Trophoblast cell (in vitro differentiated cells and primary cell): ENCODE measurements at regions not wholly inside any gene's neighbourhood (a gene's known extent, or its start where the extent isn't known, plus 50 kb on each side); places are given as distances from the start of the nearest gene placed in this dataset.

ENCODE experiments used
- DNase-seq, 2 donors: peaks; one replicate each; pipeline ENCODE4 v3.0.0-alpha.2; 2016
- H2AFZ ChIP-seq: 2 replicates; pipeline ENCODE4 v1.6.1; 2013; ENCODE audit warnings: low read length, moderate library complexity, mild to moderate bottlenecking; ENCODE audit not compliant: insufficient read depth, poor library complexity
- H2AK5ac ChIP-seq: 2 replicates; pipeline ENCODE4 v1.6.1; 2013; ENCODE audit warnings: mild to moderate bottlenecking, low read length
- H2BK120ac ChIP-seq: 2 replicates; pipeline ENCODE4 v1.6.1; 2013; ENCODE audit warnings: low read length, mild to moderate bottlenecking, moderate library complexity; ENCODE audit not compliant: insufficient read depth, poor library complexity
- H2BK12ac ChIP-seq: 2 replicates; pipeline ENCODE4 v1.6.1; 2013; ENCODE audit warnings: mild to moderate bottlenecking, low read length, moderate library complexity
- H2BK5ac ChIP-seq: 2 replicates; pipeline ENCODE4 v1.6.1; 2013; ENCODE audit warnings: low read length, low read depth, moderate library complexity, mild to moderate bottlenecking; ENCODE audit not compliant: poor library complexity
- H3K14ac ChIP-seq: 2 replicates; pipeline ENCODE4 v1.6.1; 2013; ENCODE audit warnings: mild to moderate bottlenecking, low read length
- H3K18ac ChIP-seq: 2 replicates; pipeline ENCODE4 v1.6.1; 2013; ENCODE audit warnings: mild to moderate bottlenecking, low read length
- H3K23ac ChIP-seq: 2 replicates; pipeline ENCODE4 v1.6.1; 2013; ENCODE audit warnings: low read length
- H3K27ac ChIP-seq: 2 replicates; pipeline ENCODE4 v1.5.1; 2013; ENCODE audit warnings: low read depth, mild to moderate bottlenecking, inconsistent platforms, low read length, moderate library complexity
- H3K27me3 ChIP-seq: 2 replicates; pipeline ENCODE4 v1.6.1; 2013; ENCODE audit warnings: inconsistent platforms, mild to moderate bottlenecking, low read length, moderate library complexity; ENCODE audit not compliant: insufficient read depth
- H3K36me3 ChIP-seq, 2 experiments: 1 replicate in 1 of 2; 2 replicates in 1 of 2; pipeline ENCODE4 v1.6.1; 2013; ENCODE audit warnings: low read length in 2 of 2, mild to moderate bottlenecking in 2 of 2, moderate library complexity in 1 of 2; ENCODE audit not compliant: insufficient read depth in 2 of 2, control insufficient read depth in 1 of 2
- H3K4ac ChIP-seq: 2 replicates; pipeline ENCODE4 v1.6.1; 2013; ENCODE audit warnings: low read depth, mild to moderate bottlenecking, low read length, moderate library complexity
- H3K4me1 ChIP-seq, 2 experiments: 1 replicate in 1 of 2; 2 replicates in 1 of 2; pipeline ENCODE4 v1.6.1; 2013; ENCODE audit warnings: low read length in 2 of 2, mild to moderate bottlenecking in 2 of 2, moderate library complexity in 1 of 2; ENCODE audit not compliant: insufficient read depth in 2 of 2, control insufficient read depth in 1 of 2
- H3K4me2 ChIP-seq: 2 replicates; pipeline ENCODE4 v1.6.1; 2013; ENCODE audit warnings: inconsistent platforms, mild to moderate bottlenecking, low read length, moderate library complexity
- H3K4me3 ChIP-seq: 2 replicates; pipeline ENCODE4 v1.5.1; 2013; ENCODE audit warnings: mild to moderate bottlenecking, low read depth, low read length, inconsistent platforms
- H3K79me1 ChIP-seq: one replicate; pipeline ENCODE4 v1.6.1; 2013; ENCODE audit warnings: low read length
- H3K79me2 ChIP-seq: 2 replicates; pipeline ENCODE4 v1.6.1; 2013; ENCODE audit warnings: low read length, mild to moderate bottlenecking; ENCODE audit not compliant: control insufficient read depth, insufficient read depth, poor library complexity
- H3K9ac ChIP-seq: 2 replicates; pipeline ENCODE4 v1.6.1; 2013; ENCODE audit warnings: mild to moderate bottlenecking, low read length
- H3K9me3 ChIP-seq: 2 replicates; pipeline ENCODE4 v1.6.1; 2013; ENCODE audit warnings: low read depth, mild to moderate bottlenecking, control low read depth, inconsistent platforms, low read length; ENCODE audit not compliant: insufficient read depth
- H4K12ac ChIP-seq: 2 replicates; pipeline ENCODE4 v1.6.1; 2013; ENCODE audit warnings: low read depth, mild to moderate bottlenecking, low read length, moderate library complexity
- H4K8ac ChIP-seq: 2 replicates; pipeline ENCODE4 v1.6.1; 2013; ENCODE audit warnings: low read depth, mild to moderate bottlenecking, low read length, moderate library complexity
- H4K91ac ChIP-seq: one replicate; pipeline ENCODE4 v1.6.1; 2013; ENCODE audit warnings: low read depth, mild to moderate bottlenecking, low read length, moderate library complexity
- WGBS: extraction: QIAGEN DNeasy Blood & Tissue Kit; methylation state at CpG from one replicate; pipeline ENCODE4 v1.1.7; 2013; ENCODE audit warnings: missing lambda C conversion rate; ENCODE audit not compliant: insufficient read length, insufficient coverage; ENCODE audit errors: extremely low coverage; 5-methylcytosine and 5-hydroxymethylcytosine counted together

- Histone ChIP-seq H2BK120ac (no peak overlapping the region), H2BK12ac (no peak overlapping the region), H3K23ac (no peak overlapping the region), H3K4me3 (no peak overlapping the region), H4K91ac (no peak overlapping the region), H3K14ac (no peak overlapping the region), H3K27me3 (no peaks in the 10 kb centered on the region), H2AFZ (no peak overlapping the region), H3K4me1 (no peaks in the 10 kb centered on the region), H3K4me2 (no peak overlapping the region), H3K18ac (no peak overlapping the region), H3K9ac (no peak overlapping the region), H4K8ac (no peak overlapping the region), H3K9me3 (no peaks in the 10 kb centered on the region), H3K79me1 (no peaks in the 10 kb centered on the region), H2BK5ac (no peak overlapping the region), H2AK5ac (no peak overlapping the region), H3K27ac (no peak overlapping the region), H3K36me3 (no peaks in the 10 kb centered on the region), H3K79me2 (no peaks in the 10 kb centered on the region), H4K12ac (no peak overlapping the region), H3K4ac (no peak overlapping the region)
- no CpG with 5 or more reads among the region's 11 CpGs for WGBS
- no peak for DNase-seq
Observed at GRCh38 chr12:68420225-68421010, 88.3 kb upstream of the MDM1 start.

- Histone ChIP-seq H4K91ac (no peak overlapping the region), H3K79me2 (no peaks in the 10 kb centered on the region), H3K4me3 (no peak overlapping the region), H3K79me1 (no peaks in the 10 kb centered on the region), H3K27ac (no peak overlapping the region), H2AK5ac (no peak overlapping the region), H4K8ac (no peak overlapping the region), H2AFZ (no peak overlapping the region), H2BK120ac (no peak overlapping the region), H2BK12ac (no peak overlapping the region), H3K18ac (no peak overlapping the region), H4K12ac (no peak overlapping the region), H3K14ac (no peak overlapping the region), H3K9ac (no peak overlapping the region), H3K36me3 (no peaks in the 10 kb centered on the region), H3K9me3 (peaks cover 2% of the 10 kb centered on the region), H3K4ac (no peak overlapping the region), H3K4me1 (no peaks in the 10 kb centered on the region), H3K4me2 (no peak overlapping the region), H2BK5ac (no peak overlapping the region), H3K27me3 (no peaks in the 10 kb centered on the region), H3K23ac (no peak overlapping the region)
- no CpG with 5 or more reads among the region's 3 CpGs for WGBS
- no peak for DNase-seq
Observed at GRCh38 chr12:68422159-68422558, 90.0 kb upstream of the MDM1 start.

DNA sequence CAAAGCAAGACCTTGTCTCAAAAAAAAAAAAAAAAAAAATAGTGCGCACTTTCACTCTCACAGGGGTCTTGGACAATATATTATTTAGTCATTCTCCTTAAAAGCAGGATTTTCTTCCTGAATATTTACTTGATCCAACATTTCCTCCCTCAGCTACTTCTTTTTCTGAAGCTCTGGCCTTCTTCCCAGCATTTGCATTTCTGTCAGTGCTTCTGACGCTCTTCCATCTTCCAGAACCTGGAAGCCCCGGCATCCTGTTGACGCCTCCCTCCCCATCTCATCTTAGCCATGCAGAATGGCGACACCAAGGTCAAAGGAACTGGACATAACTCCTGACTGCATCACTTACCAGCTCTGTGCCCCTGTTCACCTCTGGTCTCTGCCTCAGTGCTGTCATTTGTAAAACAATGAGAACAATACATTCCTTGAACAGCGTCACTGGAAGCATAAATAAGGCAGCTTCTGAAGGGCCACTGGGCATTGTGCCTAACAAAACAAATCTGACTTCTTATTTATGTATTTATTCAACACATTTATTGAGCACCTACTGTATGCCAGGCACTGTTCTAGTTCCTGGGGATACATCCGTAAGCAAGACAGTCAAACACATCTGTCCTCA is 90.9 kb upstream of the MDM1 start:
- Histone ChIP-seq H2BK5ac (no peak overlapping the region), H3K36me3 (no peaks in the 10 kb centered on the region), H2AK5ac (no peak overlapping the region), H3K9ac (no peak overlapping the region), H4K12ac (no peak overlapping the region), H2AFZ (no peak overlapping the region), H3K14ac (no peak overlapping the region), H3K4me1 (no peaks in the 10 kb centered on the region), H2BK12ac (no peak overlapping the region), H4K8ac (no peak overlapping the region), H3K79me1 (no peaks in the 10 kb centered on the region), H3K79me2 (no peaks in the 10 kb centered on the region), H3K27ac (no peak overlapping the region), H3K27me3 (no peaks in the 10 kb centered on the region), H3K4me3 (no peak overlapping the region), H3K9me3 (peaks cover 2% of the 10 kb centered on the region), H3K4ac (no peak overlapping the region), H3K18ac (no peak overlapping the region), H2BK120ac (no peak overlapping the region), H3K4me2 (no peak overlapping the region), H4K91ac (no peak overlapping the region), H3K23ac (no peak overlapping the region)
- DNase-seq, result no peak
- no CpG with 5 or more reads among the region's 7 CpGs for WGBS

DNA sequence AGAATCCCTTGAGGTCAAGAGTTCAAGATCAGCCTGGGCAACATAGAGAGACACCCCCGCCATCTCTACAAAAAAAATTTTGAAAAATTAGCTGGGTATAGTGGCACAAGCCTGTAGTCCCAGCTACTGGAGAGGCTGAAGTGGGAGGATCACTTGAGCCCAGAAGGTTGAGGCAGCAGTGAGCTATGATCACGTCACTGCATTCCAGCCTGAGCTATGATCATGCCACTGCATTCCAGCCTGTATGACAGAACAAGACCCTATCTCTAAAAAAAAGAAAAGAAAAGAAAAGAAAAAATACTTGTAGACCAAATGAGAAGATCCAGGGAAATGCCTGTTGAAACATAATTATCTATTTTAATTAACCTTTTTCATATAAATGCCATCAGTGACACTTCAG is 93.8 kb upstream of the MDM1 start:
- peaks cover 0 to 3% of the 10 kb centered on the region in 2 experiments for H3K4me1 ChIP-seq

More for the DNA sequence above, 93.8 kb upstream of the MDM1 start:
- no CpG with 5 or more reads among the region's 2 CpGs for WGBS
- Histone ChIP-seq H2AFZ (no peak overlapping the region), H3K4me3 (no peak overlapping the region), H3K79me2 (no peaks in the 10 kb centered on the region), H3K9ac (no peak overlapping the region), H2BK120ac (no peak overlapping the region), H3K4ac (no peak overlapping the region), H3K4me2 (no peak overlapping the region), H4K91ac (no peak overlapping the region), H2BK5ac (no peak overlapping the region), H3K14ac (no peak overlapping the region), H3K23ac (no peak overlapping the region), H3K36me3 (no peaks in the 10 kb centered on the region), H3K18ac (no peak overlapping the region), H2BK12ac (no peak overlapping the region), H4K12ac (no peak overlapping the region), H4K8ac (no peak overlapping the region), H3K9me3 (peaks cover 2% of the 10 kb centered on the region), H3K27me3 (no peaks in the 10 kb centered on the region), H3K79me1 (no peaks in the 10 kb centered on the region), H2AK5ac (no peak overlapping the region), H3K27ac (no peak overlapping the region)
- DNase-seq, result peak; percentile 73 to 80
